ENCODE measurements at regions not wholly inside any gene's neighbourhood (a gene's known extent, or its start where the extent isn't known, plus 50 kb on each side); places are given as distances from the start of the nearest gene placed in this dataset.

DNA sequence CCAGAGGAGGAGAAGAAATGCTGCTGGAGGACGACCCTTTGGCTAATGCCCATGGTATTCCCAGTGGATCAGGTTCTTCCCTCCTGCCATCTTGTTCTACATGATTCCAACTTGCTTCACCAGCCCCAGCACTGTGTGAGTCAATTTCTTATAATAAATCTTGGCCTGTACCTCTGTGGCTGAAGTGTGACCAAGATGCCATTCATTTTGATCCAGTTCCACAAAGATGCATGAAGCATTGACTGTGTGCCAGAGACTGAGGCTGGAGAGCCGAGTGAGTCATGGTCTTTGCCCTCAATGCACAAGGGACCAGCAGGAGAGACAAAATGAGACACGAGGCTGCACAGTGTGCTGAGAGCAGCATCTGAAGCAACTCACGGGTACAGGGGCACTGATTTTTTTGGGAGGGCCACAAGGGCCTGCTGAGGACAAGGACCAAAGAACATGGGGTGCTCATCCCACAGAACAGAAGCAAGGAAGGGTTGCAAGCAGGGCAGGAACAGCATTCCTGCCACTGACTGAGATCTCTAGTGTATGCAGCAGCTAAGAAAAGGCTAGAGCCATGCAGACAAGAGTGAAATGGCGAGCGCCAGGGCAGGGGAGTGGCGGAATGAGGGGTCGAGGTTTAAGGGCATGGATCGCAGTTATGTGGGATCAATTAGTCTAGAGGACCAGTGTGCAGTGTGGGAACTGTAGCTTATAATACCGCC is 207.0 kb downstream of the THBS2 start:
- H3K27ac ChIP-seq (ENCODE audit: low read length): no peak overlapping the region
- no peak overlapping the region for H3K4me3 ChIP-seq (ENCODE audit: low read length)
- no CpG with 5 or more reads among the region's 10 CpGs for WGBS (ENCODE audit: insufficient coverage, low lambda C conversion rate)
- no peaks in the 10 kb centered on the region for H3K4me1 ChIP-seq (ENCODE audit: control insufficient read depth, insufficient read depth, low read length)
- H3K27me3 ChIP-seq (ENCODE audit: control insufficient read depth, insufficient read depth, low read length): no peaks in the 10 kb centered on the region
- H3K9me3 ChIP-seq (ENCODE audit: control insufficient read depth, low read depth, low read length): no peaks in the 10 kb centered on the region
- H3K36me3 ChIP-seq (ENCODE audit: control insufficient read depth, insufficient read depth, low read length): no peaks in the 10 kb centered on the region
- no peak for DNase-seq

DNA sequence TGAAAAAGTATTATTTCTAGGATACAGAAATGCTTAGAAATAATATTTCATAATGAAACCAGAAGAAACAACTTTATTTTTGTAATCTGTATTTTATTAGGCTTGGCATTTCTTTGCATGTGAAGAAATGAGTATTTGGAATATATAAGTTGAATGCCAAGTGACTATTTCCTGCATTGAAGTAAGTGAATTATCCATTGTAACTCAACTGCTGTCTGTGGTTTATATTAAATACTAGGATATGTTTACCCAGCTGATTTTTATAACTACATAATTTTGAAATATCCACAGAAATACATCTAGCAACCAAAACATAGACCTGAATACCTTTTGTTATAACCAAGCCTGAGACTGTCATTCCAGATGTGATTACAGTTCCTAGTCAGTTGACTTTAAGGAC is 207.6 kb downstream of the THBS2 start:
- Histone ChIP-seq H3K36me3 (ENCODE audit: control insufficient read depth, insufficient read depth, low read length) (no peaks in the 10 kb centered on the region), H3K4me1 (ENCODE audit: control insufficient read depth, insufficient read depth, low read length) (no peaks in the 10 kb centered on the region), H3K4me3 (ENCODE audit: low read length) (no peak overlapping the region), H3K27ac (ENCODE audit: low read length) (no peak overlapping the region), H3K27me3 (ENCODE audit: control insufficient read depth, insufficient read depth, low read length) (no peaks in the 10 kb centered on the region), H3K9me3 (ENCODE audit: control insufficient read depth, low read depth, low read length) (no peaks in the 10 kb centered on the region)
- no peak for DNase-seq

DNA sequence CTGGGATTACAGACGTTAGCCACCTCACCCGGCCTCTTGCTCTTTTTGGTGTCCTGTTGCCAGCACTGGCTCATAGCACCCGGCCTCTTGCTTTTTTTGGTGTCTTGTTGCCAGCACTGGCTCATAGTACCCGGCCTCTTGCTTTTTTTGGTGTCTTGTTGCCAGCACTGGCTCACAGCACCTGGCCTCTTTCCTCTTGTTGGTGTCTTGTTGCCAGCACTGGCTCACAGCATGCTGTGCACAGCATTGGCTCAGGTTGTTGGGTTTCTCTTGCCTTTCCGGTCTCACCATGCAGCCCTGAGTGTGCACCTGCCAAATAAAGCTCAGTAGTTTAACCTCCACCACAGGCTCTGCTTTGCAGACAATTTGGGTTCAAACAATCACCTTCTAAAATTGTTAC is 208.2 kb downstream of the THBS2 start:
- Histone ChIP-seq H3K9me3 (ENCODE audit: control insufficient read depth, low read depth, low read length) (no peaks in the 10 kb centered on the region), H3K36me3 (ENCODE audit: control insufficient read depth, insufficient read depth, low read length) (no peaks in the 10 kb centered on the region), H3K4me1 (ENCODE audit: control insufficient read depth, insufficient read depth, low read length) (no peaks in the 10 kb centered on the region), H3K27ac (ENCODE audit: low read length) (no peak overlapping the region), H3K4me3 (ENCODE audit: low read length) (no peak overlapping the region), H3K27me3 (ENCODE audit: control insufficient read depth, insufficient read depth, low read length) (no peaks in the 10 kb centered on the region)
- no peak for DNase-seq
- WGBS (ENCODE audit: insufficient coverage, low lambda C conversion rate): no CpG with 5 or more reads among the region's 5 CpGs

DNA sequence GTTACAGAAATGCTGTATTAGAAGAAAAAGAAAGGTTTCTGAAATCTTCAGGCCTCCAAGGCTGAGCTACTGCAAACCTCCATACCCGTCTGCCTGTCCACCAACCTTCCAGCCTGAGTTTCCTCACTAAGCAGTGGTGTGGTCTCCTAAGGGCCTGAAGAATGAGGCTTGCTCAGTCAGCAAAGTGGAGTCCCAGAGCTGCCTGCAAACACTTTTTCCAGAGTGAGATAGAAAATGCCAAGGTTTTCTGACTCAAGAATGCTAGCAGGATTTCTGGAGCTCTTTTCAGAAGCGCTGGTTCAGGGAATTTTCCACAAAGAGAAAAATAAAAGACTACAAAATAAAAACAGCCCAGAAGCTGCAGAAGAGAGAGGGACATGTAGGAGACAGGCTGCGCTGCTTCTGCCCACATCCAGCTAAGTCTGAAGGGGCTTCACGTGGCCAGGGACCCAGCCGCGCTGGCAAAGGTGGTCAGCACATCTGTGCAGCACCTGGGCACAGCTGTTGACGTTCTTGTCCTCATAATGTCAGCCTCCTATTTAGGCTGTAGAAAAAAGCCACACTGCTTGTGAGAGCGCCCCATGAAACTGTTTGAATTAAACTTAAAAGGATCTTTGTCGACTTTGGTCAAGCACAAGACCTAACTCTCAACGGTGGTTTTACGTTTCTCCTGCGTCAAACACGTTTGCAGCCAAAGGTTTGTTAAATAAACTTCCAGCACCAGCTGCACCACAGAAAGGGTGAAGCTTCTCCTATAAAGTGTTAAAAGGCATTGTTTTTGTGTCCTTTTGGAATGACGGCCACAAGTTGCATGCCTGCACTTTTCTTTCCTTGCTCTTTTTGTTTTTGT is 209.0 kb downstream of the THBS2 start:
- DNase-seq: no peak
- no peaks in the 10 kb centered on the region for H3K36me3 ChIP-seq (ENCODE audit: control insufficient read depth, insufficient read depth, low read length)
- H3K9me3 ChIP-seq (ENCODE audit: control insufficient read depth, low read depth, low read length): no peaks in the 10 kb centered on the region
- no peaks in the 10 kb centered on the region for H3K4me1 ChIP-seq (ENCODE audit: control insufficient read depth, insufficient read depth, low read length)
- no peaks in the 10 kb centered on the region for H3K27me3 ChIP-seq (ENCODE audit: control insufficient read depth, insufficient read depth, low read length)
- WGBS (ENCODE audit: insufficient coverage, low lambda C conversion rate): 59% methylated on average over 5 of the region's 14 CpGs
- H3K27ac ChIP-seq (ENCODE audit: low read length): no peak overlapping the region
- H3K4me3 ChIP-seq (ENCODE audit: low read length): no peak overlapping the region

DNA sequence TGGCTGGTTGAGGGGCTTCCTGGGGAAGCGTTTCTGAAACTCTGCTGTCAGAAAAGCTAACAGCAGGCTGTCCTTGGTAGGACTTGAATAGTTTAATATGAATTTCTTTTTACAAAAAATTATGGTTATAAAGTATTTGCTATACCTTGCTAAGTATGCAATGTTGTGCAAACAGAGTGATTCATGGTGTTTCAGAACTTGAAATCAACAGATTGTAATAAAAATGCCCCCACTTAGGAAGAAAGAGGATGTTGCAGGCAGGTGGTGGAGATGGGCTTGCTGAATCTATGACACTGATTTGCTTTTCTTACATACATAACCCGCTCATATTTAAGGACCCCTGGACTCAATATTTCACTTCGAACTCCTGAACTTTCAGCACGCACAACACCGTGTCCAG is 211.6 kb downstream of the THBS2 start:
- no peaks in the 10 kb centered on the region for H3K4me1 ChIP-seq (ENCODE audit: control insufficient read depth, insufficient read depth, low read length)
- no peak overlapping the region for H3K4me3 ChIP-seq (ENCODE audit: low read length)
- DNase-seq: no peak
- no CpG with 5 or more reads among the region's 5 CpGs for WGBS (ENCODE audit: insufficient coverage, low lambda C conversion rate)
- no peaks in the 10 kb centered on the region for H3K27me3 ChIP-seq (ENCODE audit: control insufficient read depth, insufficient read depth, low read length)
- no peaks in the 10 kb centered on the region for H3K36me3 ChIP-seq (ENCODE audit: control insufficient read depth, insufficient read depth, low read length)
- H3K9me3 ChIP-seq (ENCODE audit: control insufficient read depth, low read depth, low read length): no peaks in the 10 kb centered on the region
- no peak overlapping the region for H3K27ac ChIP-seq (ENCODE audit: low read length)

DNA sequence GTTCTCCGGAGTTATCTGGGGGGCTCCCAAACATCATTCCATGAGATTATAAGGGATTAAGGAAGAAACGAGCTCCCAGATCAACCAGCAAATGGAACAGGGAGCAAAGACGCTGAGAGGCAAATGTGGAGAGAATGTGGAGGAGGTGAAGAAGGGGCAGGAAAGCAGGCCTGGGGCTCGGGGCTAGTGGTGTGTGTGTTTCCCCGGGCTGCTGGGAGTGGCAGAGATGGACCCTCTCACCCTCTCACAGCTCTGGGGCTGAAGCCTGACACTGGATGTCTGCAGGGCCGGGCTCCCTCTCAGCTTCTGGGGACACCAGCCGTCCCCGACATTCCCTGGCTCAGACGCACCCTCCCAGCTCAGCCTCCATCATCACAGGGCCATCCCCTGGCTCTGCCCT is 212.6 kb downstream of the THBS2 start:
- Histone ChIP-seq H3K4me1 (ENCODE audit: control insufficient read depth, insufficient read depth, low read length) (no peaks in the 10 kb centered on the region), H3K4me3 (ENCODE audit: low read length) (no peak overlapping the region), H3K9me3 (ENCODE audit: control insufficient read depth, low read depth, low read length) (no peaks in the 10 kb centered on the region), H3K36me3 (ENCODE audit: control insufficient read depth, insufficient read depth, low read length) (no peaks in the 10 kb centered on the region), H3K27ac (ENCODE audit: low read length) (no peak overlapping the region), H3K27me3 (ENCODE audit: control insufficient read depth, insufficient read depth, low read length) (no peaks in the 10 kb centered on the region)
- DNase-seq: no peak
- no CpG with 5 or more reads among the region's 9 CpGs for WGBS (ENCODE audit: insufficient coverage, low lambda C conversion rate)

DNA sequence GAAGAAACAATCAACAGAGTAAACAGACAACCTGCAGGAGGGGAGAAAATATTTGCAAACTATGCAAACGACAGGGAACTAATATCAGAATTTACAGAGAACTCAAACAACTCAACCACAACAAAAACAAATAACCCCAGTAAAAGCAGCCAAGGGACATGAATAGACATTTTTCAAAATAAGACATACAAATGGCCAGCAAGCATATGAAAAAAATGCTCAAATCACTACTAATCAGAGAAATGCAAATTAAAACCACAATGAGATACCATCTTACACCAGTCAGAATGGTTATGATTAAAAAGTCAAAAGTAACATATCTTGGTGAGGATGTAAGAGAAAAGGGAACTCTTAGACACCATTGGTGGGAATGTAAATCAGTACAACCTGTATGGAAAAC is 215.0 kb downstream of the THBS2 start:
- Histone ChIP-seq H3K27ac (ENCODE audit: low read length) (no peak overlapping the region), H3K9me3 (ENCODE audit: control insufficient read depth, low read depth, low read length) (no peaks in the 10 kb centered on the region), H3K27me3 (ENCODE audit: control insufficient read depth, insufficient read depth, low read length) (no peaks in the 10 kb centered on the region), H3K4me3 (ENCODE audit: low read length) (no peak overlapping the region), H3K4me1 (ENCODE audit: control insufficient read depth, insufficient read depth, low read length) (no peaks in the 10 kb centered on the region), H3K36me3 (ENCODE audit: control insufficient read depth, insufficient read depth, low read length) (no peaks in the 10 kb centered on the region)
- no peak for DNase-seq
- whole genome bisulfite sequencing (ENCODE audit: insufficient coverage, low lambda C conversion rate): no CpG with 5 or more reads among the region's 1 CpG

DNA sequence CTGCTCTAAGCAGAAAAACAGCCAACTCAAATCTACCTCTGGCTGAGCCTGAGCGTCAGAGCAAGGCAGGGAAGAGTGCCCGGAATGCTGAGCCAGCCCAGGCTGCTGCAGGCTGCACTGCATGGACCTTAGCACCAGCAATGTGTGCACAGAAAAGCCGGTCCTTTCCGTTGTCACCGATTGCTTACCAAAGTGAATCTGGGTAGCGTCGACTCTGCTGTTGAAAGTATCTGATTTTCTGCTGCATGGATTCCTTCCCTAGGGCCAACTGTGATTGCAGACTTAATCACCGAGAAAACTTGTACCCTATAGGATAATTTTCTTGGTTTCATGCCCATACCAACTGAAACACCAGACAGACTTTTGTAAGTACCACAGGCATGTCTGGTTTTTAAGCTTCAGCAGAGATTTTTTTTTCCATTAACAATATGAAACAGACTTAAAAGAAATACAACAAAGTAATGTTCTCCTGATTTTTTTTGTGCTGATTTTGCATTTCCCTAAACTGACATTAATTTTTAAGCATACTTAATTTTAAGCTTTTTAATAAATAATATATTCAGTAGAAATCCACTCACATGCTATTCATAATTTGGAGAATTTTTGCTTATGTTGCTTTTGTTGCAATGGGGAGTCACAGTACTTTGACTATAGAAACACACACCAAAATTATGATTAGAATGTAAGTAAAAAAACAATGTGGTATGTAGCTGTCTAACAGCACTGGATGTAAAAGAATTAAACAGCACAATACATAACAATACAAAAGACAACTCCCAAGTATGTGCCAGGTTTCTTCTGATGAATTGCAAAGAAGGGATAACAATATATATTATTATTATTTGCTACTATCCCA is 218.0 kb downstream of the THBS2 start:
- H3K4me3 ChIP-seq (ENCODE audit: low read length): no peak overlapping the region
- no peak for DNase-seq
- no peaks in the 10 kb centered on the region for H3K9me3 ChIP-seq (ENCODE audit: control insufficient read depth, low read depth, low read length)
- no peak overlapping the region for H3K27ac ChIP-seq (ENCODE audit: low read length)
- no peaks in the 10 kb centered on the region for H3K27me3 ChIP-seq (ENCODE audit: control insufficient read depth, insufficient read depth, low read length)
- H3K4me1 ChIP-seq (ENCODE audit: control insufficient read depth, insufficient read depth, low read length): no peaks in the 10 kb centered on the region
- WGBS (ENCODE audit: insufficient coverage, low lambda C conversion rate): 60% methylated on average over 1 of the region's 8 CpGs
- H3K36me3 ChIP-seq (ENCODE audit: control insufficient read depth, insufficient read depth, low read length): no peaks in the 10 kb centered on the region

DNA sequence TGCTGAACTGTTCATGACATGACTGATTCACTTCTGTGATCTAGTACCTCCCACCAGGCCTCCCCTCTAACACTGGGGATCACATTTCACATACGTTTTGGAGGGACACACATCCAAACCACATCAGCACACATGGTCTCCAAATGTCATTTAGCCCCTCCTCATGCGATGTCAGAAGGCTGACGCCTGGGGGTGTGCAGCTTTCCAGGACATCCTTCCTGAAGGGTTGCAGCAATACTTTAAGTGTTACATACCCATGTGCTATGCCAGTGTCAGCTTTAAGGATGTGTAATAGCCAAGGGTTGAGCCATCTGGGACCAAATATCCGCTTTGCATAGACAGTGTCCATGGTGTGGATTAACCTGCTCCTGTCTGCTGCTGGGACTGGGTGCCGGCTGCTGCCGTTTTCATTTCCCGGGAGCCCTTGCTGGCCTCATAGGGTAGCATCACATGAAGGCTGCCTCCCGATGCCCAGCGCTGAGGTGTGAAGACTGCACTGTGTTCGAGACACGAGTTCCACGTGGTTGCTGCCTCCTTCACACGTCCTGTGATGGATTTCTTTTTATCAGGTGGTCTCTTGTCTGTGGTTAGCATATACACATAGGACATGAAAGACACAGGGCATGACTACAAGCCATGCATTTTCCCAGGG is 219.0 kb downstream of the THBS2 start:
- Histone ChIP-seq H3K9me3 (ENCODE audit: control insufficient read depth, low read depth, low read length) (no peaks in the 10 kb centered on the region), H3K4me3 (ENCODE audit: low read length) (no peak overlapping the region), H3K27me3 (ENCODE audit: control insufficient read depth, insufficient read depth, low read length) (no peaks in the 10 kb centered on the region), H3K27ac (ENCODE audit: low read length) (no peak overlapping the region), H3K36me3 (ENCODE audit: control insufficient read depth, insufficient read depth, low read length) (no peaks in the 10 kb centered on the region), H3K4me1 (ENCODE audit: control insufficient read depth, insufficient read depth, low read length) (no peaks in the 10 kb centered on the region)
- no peak for DNase-seq
- WGBS (ENCODE audit: insufficient coverage, low lambda C conversion rate): 93% methylated on average over 3 of the region's 13 CpGs

DNA sequence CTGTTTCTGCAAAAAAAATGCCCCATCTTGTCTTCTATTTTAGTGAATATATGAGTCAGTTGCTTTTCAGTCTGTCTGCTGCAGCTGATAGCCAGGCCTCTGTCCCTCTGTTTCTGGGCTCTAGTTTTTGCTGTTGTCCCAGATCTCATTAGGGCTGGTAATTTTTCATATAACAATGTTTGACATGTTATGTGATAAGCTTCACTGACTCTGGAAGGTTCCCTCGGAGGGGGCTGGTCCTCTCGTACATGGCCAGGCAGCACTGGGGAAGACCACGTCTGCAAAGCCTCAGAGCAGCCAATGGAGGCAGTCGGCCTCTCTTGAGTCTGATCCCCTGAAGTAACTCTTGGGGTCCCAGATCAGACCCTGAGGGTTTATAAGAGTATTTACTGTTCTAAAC is 223.8 kb downstream of the THBS2 start:
- WGBS (ENCODE audit: insufficient coverage, low lambda C conversion rate): no CpG with 5 or more reads among the region's 4 CpGs
- Histone ChIP-seq H3K36me3 (ENCODE audit: control insufficient read depth, insufficient read depth, low read length) (no peaks in the 10 kb centered on the region), H3K9me3 (ENCODE audit: control insufficient read depth, low read depth, low read length) (peaks cover 7% of the 10 kb centered on the region), H3K4me1 (ENCODE audit: control insufficient read depth, insufficient read depth, low read length) (no peaks in the 10 kb centered on the region), H3K27ac (ENCODE audit: low read length) (no peak overlapping the region), H3K4me3 (ENCODE audit: low read length) (no peak overlapping the region), H3K27me3 (ENCODE audit: control insufficient read depth, insufficient read depth, low read length) (no peaks in the 10 kb centered on the region)
- DNase-seq: no peak
